NK-92 treated with Interleukin-12 subunit alpha and Interleukin-12 subunit beta, amount 100 ng/mL, for 24 hours (cell line): ENCODE measurements at regions not wholly inside any gene's neighbourhood (a gene's known extent, or its start where the extent isn't known, plus 50 kb on each side); places are given as distances from the start of the nearest gene placed in this dataset.
"Not testable (repeated sequence)": the region's sequence is repeated elsewhere in the genome, so short reads cannot be mapped to it uniquely, and the experiment has no call there.

Experiments used
- DNase-seq: peaks from one replicate; lab custom pipeline; 2025; lab: John Stamatoyannopoulos, UW

GRCh38 chr16:29258946-29259634 lies 147.4 kb downstream of the NPIPB11 start:
- DNase-seq, result not testable (repeated sequence)

- DNase-seq, result not testable (repeated sequence)
Observed at GRCh38 chr16:29257419-29258336, 148.8 kb downstream of the NPIPB11 start.

GRCh38 chr16:29256501-29256981 lies 150.0 kb downstream of the NPIPB11 start:
- DNase-seq, result no peak

GRCh38 chr16:29255957-29256356 lies 150.6 kb downstream of the NPIPB11 start:
- DNase-seq, result not testable (repeated sequence)

- DNase-seq, result not testable (repeated sequence)
Observed at GRCh38 chr16:29255496-29255796, 151.1 kb downstream of the NPIPB11 start.

GRCh38 chr16:29254676-29255495 lies 151.6 kb downstream of the NPIPB11 start:
- DNase-seq, result no peak

- not testable (repeated sequence) for DNase-seq
Observed at GRCh38 chr16:29253716-29254590, 152.6 kb downstream of the NPIPB11 start.

- DNase-seq, result not testable (repeated sequence)
Observed at GRCh38 chr16:29253066-29253590, 153.4 kb downstream of the NPIPB11 start.

- not testable (repeated sequence) for DNase-seq
Observed at GRCh38 chr16:29252311-29252710, 154.2 kb downstream of the NPIPB11 start.

- DNase-seq, result not testable (repeated sequence)
Observed at GRCh38 chr16:29251571-29252011, 154.9 kb downstream of the NPIPB11 start.

- DNase-seq, result not testable (repeated sequence)
Observed at GRCh38 chr16:29250923-29251434, 155.5 kb downstream of the NPIPB11 start.

- not testable (repeated sequence) for DNase-seq
Observed at GRCh38 chr16:29250469-29250868, 156.0 kb downstream of the NPIPB11 start.

- DNase-seq, result not testable (repeated sequence)
Observed at GRCh38 chr16:29248940-29249318, 157.6 kb downstream of the NPIPB11 start.

GRCh38 chr16:29248306-29248939 lies 158.1 kb downstream of the NPIPB11 start:
- not testable (repeated sequence) for DNase-seq

GRCh38 chr16:29246091-29246490 lies 160.4 kb downstream of the NPIPB11 start:
- DNase-seq, result not testable (repeated sequence)

GRCh38 chr16:29237971-29238370 lies 168.5 kb downstream of the NPIPB11 start:
- no peak for DNase-seq

GRCh38 chr16:29237495-29237894 lies 169.0 kb downstream of the NPIPB11 start:
- DNase-seq, result not testable (repeated sequence)

- DNase-seq, result not testable (repeated sequence)
Observed at GRCh38 chr16:29237023-29237422, 169.5 kb downstream of the NPIPB11 start.

GRCh38 chr16:29235836-29236370 lies 170.6 kb downstream of the NPIPB11 start:
- not testable (repeated sequence) for DNase-seq
